HG03175 (cell line): ENCODE measurements at regions not wholly inside any gene's neighbourhood (a gene's known extent, or its start where the extent isn't known, plus 50 kb on each side); places are given as distances from the start of the nearest gene placed in this dataset.

Experiments used
- ATAC-seq: cut with Tn5 transposase; IDR thresholded peaks from one replicate; pipeline ENCODE4 v1.9.1; 2021; ENCODE audit warnings: mild to moderate bottlenecking, moderate library complexity; ENCODE audit not compliant: unreplicated experiment

DNA sequence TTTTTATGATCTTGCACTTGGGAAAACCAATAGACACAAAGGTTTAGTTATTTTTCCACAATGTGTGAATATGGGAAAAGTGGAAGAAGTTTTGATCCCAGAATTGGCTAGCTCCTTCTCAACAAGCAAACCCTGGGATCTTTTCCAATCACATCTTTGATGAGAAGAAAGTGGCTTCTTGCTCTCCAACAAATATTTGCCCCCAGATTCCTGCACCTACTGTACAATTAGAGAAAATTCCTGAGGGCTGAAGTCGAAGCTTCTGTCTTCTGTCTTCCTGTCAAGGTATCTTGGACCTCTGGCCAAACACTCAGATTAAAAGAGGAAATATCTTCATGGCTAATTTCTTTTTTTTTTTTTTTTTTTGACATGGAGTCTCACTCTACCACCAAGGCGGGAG is 113.1 kb upstream of the SLC45A1 start:
- no peak for ATAC-seq

DNA sequence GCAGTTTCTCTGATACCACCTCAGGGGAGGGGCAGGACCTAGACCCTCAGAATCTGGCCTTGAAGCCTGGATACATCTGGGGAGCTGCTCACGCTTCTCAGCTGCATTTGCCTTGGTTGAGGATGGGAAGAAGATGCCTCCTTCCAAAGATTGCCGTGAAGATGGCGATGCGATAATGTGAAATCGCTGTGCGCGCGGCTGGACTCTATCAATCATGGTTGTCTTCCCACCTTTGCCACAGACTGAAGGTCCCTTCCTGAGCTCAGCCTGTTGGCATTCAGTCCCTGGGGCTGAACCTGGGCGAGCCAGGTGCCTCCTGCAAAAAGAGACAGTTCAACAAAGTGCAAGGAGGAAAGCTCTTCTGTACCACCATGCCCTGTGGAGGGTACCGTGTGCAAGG is 114.4 kb upstream of the SLC45A1 start:
- ATAC-seq: no peak

DNA sequence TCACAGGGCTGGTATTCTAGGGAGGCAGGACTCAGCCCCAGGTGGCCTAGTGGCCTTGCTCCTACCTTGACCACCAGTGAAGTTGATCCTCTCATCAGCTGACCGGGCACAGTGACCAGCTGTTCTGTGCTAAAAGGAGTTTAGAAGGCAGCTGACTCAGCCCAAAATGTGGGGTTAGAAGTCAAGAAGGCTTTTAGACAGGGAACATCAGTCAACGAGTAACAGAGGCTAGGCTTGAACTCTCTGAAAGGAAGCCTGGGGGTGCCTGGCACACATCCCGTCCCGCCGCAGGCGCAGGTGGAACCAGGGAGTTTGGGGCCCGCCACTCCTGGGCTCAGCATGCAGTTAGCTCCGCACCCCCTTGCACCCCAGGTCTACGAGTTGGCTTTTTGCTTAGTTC is 114.9 kb upstream of the SLC45A1 start:
- ATAC-seq: no peak

DNA sequence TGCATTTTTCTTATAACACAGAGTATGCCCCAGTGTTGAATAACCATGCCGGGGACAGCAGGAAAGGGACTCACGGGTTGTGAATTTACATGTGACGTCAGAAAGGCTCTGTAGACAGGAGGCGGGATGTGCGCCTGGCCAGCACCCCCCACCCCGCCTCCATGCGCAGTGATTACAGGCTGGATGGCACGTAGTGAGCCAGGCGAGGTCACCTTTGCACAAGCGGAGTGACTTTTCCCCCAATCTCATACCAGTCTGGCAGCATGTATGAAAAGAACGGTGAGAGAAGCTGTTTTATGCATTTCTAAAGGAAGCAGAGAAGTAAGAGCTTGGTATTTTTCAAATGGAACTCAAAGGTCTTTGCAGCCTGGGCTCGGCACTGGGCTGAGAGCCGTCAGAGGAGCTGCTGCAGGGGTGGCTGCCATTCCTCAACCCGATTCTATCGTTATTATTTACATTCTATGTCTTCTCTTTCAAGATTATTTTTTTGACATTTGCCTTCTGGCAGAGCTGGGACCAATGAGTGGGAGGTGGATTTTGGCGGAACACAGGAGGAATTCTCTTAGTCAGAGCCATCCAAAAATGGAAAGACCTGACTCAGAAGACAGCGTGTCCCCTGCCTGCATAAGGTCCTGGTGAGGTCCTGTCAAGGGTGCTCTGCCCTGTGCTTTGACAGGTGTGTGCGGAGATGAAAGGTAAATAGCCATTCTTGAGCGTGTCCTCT is 115.6 kb upstream of the SLC45A1 start:
- no peak for ATAC-seq

DNA sequence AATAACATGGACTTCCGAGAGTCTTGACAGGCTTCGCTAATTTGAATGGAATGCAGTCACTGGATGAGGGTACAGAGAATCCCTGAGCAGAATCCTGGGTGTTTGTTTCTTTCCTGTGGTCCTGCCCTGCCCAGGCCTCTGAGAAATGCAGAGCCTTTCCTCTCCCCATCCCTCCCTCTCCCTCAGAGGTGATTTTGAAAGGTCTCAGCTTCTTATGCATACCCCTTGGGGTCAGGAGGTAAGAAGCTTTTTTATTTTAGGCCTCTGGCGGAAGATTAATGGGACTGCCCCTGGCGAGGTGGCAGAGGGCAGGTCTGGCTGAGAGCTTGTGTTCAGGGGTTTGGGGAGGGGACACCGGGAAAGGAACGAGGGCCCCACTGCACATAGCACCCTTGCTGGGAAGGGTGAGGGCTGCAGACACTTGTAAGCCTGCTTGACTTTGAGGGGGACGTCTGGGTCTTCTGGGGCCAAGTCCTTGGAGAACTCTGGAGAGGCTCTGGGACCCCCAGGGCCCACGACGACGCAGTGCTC is 116.5 kb upstream of the SLC45A1 start:
- ATAC-seq: no peak

DNA sequence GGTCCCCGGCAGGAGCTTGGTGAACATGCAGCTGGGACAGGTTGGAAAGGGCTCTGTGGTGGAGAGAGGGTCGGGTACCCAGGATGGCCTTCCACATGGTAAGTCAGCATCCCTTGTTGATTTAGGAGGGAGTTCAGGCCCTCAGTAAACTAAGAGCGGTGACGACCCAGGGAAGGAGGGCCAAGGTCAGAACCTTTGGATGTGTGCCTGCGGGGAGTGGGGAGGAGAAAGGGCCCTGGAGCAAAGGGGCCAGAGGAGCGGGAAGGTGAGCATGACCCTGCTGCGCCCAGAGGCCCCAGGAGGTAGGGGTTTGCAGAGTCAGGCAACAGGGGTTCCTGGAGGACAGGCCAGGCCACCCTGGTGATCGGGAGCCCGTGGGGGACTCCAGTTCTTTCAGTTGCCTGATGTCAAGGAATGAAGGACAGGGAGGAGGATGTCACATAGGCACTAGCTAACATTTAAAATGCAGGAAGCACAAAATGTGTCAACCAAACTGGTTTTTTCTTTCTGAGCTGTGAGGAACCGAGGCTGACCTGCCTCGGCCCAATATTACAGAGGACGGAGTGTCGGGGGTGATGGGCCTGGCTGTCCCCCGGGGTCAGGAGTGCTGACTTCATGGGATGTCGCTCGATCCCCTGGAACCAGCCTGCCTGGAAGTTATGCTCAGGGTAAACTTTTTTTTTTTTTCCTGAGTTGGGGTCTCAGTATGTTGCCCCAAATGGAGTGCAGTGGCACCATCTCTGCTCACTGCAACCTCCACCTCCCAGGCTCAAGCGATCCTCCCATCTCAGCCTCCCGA is 117.4 kb upstream of the SLC45A1 start:
- no peak for ATAC-seq

DNA sequence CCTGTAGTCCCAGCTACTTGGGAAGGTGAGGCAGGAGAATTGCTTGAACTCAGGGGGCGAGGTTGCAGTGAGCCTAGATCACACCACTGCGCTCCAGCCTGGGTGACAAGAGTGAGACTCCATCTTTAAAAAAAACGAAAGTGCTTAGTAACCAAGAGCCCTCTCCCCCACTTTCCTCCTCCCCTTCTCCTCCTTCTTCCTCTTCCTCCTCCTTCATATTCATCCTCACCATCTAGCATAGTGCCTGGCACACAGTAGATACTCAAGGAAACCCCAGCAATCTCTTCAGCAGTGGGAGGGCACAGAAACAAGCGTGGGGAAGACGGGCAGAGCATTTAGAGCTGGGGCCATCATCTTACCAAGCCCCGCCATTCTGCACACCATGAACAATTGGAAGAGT is 119.4 kb upstream of the SLC45A1 start:
- no peak for ATAC-seq

DNA sequence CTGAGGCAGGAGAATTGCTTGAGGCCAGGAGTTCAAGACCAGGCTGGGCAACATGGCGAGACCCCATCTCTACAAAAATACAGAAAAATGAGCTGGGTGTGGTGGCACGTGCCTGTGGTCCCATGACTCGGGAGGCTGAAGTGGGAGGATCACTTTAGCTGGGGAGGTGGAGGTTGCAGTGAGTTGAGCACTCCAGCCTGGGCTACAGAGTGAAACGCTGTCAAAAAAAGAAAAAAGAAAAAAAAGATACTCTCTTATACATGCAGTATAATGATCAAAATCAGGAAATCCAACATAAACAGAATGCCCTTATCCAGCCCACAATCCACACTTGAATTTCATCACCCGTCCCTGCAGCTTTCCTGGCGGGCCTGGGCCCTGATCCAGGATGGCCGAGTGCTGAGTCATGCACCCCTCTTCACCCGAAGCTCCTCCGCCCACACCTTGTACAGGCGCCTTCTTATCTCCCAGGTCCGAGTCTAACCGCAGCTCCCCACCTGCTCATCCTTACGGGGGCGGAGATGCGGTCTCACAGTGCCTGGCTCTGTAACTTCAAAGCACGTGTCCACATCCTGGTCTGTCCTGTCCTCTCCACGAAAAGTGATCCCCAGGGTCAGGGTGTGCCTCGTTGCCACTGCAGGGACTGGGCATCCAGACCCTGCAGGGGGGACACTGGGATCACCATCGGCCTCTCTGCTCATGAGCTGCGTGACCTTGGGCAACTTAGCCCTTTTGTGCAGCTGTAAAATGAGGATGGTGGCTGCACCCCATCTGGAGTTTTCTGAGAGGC is 120.2 kb upstream of the SLC45A1 start:
- ATAC-seq: no peak

DNA sequence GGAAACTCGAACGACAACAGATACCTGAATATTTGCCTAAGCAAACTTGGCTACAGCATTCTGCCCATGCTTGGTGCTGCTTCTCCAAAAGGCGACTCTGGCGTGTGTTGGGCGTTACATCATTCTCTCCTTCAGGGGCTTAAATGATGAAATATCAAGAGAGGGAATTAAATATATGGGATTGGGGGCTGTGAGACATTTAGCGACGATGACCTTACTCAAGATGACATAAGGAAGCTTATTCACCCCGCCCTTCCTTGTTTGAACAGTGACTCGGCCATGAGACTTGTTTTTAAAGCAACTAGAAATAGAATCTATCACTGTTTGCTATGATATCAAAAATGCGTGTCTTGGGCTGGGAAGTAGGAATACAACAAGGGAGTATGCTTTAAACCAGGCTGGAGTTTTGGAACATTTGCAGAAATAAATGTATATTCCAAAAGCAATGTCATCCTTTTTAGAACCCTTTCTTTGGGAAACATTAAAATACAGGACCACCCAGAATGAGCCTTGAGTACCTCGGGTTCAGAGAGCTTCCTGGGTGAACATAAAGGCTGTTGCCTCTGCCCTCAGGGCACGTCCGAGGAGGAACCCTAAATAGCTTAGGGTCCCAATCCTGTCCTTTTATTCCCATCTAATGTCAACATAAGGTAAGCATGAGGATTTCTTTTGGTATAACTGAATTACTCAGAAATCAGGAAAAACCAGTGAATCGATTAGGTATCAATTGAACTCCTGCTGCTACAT is 123.3 kb upstream of the SLC45A1 start:
- no peak for ATAC-seq

DNA sequence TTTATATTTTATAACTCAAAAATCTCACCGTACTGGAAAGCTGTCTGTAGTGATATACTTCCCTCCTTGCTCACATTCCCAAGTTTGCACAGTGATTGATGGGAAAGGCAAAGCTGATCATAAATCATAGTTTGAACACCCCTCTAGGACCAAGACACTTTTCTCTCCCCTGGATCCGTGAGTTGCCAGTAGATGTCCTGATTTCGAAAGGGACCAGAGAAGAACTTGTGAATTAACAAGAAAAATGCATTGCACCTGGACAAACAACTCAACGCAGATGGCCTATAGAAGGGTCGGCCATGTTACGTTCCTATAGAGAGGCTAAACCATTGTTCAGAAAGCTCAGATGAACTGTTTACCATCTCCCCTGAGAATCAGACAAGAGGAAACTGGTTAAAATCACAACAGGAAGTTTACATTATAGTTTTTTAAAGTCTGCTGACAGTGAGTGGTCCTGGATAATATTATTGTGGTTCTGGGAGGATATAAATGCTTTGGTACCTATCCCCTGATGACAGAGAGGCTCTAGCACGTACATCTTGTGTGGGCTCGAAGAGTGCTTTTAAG is 124.0 kb upstream of the SLC45A1 start:
- ATAC-seq: no peak

DNA sequence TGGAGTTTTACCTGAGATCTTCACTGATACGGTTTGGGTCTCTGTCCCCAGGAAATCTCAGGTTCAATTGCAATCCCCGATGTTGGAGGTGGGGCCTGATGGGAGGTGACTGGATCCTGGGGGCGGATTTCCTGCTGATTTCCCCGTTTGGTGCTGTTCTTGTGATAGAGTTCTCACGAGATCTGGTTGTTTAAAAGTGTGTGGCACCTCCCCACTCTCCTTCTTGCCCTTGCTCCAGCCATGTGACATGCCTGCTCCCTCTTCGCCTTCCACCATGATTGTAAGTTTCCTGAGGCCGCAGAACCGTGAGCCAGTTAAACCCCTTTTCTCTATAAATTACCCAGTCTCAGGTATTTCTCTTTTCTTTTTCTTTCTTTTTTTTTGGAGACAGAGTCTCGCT is 126.4 kb upstream of the SLC45A1 start:
- no peak for ATAC-seq

DNA sequence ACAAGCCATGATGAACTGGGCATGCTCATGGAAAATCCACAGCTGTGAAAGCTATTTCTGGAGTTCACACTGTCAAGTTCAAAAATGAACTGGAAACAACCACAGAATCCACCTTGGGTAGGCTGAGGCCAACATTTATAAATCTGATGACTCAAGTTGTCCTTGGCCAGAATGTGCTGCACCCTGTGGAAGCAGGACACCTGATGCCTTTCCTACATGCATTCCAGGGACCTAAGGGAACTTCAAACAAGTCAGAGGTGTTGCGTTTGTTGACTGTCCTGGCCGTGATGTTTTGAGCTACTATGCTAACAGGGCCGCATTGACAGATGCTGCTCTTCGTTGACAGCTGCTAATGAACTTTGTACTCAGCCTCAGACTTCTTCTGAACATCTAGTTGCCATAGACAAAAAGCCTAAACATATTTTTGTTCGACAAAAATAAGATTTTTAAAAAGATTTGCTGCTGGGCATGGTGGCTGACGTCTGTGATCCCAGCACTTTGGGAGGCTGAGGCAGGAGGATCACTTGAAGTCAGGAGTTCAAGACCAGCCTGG is 127.9 kb upstream of the SLC45A1 start:
- ATAC-seq: no peak

DNA sequence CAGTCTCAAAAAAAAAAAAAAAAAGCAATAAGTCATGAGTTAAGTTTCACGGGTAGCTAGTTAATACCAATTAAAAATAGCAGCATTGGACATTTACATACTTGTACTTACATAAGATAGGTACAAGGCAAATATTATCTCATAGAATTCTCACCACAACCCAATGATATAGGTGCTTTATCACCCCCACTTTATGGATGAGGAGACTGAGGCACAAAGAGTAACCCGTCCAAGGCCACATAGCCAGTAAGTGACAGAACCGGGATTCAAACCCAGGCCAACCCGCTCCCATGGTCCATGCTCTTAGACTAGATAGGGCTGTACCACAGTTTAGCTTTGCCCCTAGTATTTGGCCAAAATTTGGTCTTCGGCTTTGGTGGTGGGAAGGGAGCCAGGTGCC is 132.5 kb upstream of the SLC45A1 start:
- no peak for ATAC-seq

DNA sequence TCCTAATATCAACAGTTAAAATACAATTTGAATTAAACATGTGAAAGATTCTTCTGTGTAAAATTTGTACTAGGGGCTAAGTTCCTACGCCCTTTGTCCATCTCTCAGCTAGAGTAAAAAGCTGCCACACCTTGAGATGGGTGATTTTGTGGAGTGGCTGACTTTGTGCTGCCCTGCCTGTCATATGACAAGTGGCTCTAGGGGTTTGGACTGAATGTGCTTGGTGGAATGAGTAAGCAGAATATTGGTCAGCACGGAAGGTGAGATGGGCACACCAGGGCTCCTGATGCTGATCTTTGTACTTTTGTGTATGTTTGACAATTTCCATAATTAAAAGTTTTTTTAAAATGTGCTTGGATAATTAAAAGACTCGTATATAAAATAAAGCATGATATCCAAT is 133.6 kb upstream of the SLC45A1 start:
- no peak for ATAC-seq

DNA sequence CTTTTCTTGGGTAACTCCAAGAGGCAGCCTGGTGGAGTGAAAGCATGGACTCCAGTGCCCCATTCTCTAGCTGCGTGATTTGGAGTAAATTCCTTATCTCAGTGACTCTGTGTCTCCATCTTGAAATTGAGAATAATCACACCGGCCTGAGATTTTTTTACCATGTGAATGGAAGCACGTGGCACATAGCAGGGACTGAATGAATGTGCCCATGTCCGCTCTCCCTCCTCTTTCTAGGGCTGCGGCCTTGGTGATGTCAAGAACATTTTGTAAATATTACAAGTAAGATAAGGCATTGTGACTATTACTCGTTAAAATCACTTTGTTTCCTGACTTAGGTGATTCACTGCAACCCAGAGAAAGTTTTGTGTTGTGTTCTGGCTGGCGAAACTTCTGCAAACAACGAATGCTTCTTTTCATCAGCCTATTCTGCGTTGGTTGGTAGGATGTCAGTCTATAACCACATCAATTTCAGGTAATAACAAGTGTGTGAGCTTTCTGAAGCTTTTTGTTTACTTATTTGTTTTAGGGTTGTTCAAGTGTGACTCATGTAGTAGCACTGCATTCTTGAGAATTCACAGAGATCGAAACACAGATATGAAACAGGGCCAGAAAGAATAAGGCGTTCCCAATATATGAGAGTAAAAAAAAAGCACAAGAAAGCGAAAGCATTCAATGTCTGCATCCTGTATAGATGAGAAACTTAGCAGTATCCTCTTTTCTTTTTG is 135.7 kb upstream of the SLC45A1 start:
- peak; percentile 75 for ATAC-seq

DNA sequence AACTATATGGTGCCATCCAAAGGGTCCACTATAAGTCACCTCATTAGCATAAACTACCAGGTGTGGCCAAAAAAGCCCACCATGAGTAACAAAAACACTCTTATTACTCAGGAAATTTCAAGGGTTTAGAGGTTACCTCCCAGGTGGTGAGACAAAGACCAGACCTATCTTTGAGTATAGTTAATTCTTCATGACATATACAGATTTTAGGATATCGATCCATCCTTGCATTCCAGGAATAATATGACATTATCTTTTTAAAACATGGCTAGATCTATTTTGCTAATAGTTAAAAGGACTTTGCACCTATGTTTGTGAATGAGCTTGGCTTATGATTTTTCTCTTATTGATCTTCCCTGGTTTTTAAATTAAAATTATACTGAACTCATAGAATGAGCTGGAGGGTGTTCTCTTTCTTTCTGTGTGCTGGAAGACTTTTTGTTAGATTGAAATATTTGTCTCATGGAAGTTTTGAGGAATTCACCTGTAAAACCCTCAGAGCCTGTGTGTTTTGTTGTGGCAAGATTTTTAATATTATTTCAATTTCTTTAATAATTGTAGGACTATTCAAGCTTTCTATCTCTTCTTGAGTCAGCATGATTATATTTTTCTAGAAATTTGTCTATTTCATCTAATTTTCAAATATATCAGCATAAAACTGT is 138.7 kb upstream of the SLC45A1 start:
- no peak for ATAC-seq

DNA sequence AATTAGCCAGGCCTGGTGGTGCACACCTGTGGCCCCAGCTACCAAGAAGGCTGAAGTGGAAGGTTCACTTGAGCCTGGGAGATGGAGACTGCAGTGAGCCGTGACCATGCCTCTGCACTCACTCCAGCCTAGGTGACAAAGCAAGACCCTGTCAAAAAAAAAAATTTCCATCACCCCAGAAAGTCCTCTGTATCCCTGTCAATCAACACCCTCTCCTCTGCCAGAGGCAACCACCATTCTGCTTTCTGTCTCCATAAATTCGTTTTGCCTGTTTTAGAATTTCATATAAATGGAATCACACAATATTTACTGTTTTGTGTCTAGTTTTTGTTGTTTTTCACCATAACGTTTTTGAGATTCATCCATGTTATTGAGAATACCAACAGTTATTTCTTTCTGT is 141.6 kb upstream of the SLC45A1 start:
- no peak for ATAC-seq

DNA sequence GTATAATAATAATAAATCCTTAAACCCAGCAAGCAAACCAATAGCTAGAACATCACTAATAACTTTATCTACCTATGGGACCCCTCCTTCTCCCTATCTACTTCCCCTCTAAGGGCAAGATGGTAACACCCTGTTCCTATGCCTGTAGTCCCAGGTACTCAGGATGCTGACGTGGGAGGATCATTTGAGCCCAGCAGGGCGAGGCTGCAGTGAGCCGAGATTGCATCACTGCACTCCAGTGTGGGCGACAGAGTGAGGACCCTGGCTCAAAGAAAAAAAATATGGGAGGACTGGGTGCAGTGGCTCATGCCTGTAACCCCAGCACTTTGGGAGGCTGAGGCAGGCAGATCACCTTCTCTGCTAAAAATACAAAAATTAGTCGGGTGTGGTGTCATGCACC is 143.1 kb upstream of the SLC45A1 start:
- no peak for ATAC-seq
